Heart left ventricle (tissue), 16 donors: ENCODE measurements at regions not wholly inside any gene's neighbourhood (a gene's known extent, or its start where the extent isn't known, plus 50 kb on each side); places are given as distances from the start of the nearest gene placed in this dataset.

ENCODE experiments used
- ATAC-seq, 4 donors: fragments of 200-7000 bp; cut with Tn5 transposase; one replicate each; pipeline ENCODE4 v1.9.1; 2020 to 2022; ENCODE audit warnings: moderate library complexity in 4 of 4, mild to moderate bottlenecking in 3 of 4, moderate number of reproducible peaks in 1 of 4
- DNase-seq, 5 donors: peaks; one replicate each; pipeline ENCODE4 v3.0.0-alpha.2; 2020
- H3K27ac ChIP-seq, 12 donors: fragments of 200-600 bp; sonication (generic) in 4 of 12; one replicate each; pipeline versions ENCODE4 v1.5.0 to v1.8.0; 2016 to 2022; ENCODE audit warnings: mild to moderate bottlenecking in 2 of 12
- H3K27me3 ChIP-seq, 9 donors: fragments of 200-600 bp; sonication (generic) in 2 of 9; one replicate each; pipeline versions ENCODE4 v1.5.1 to v1.8.0; 2016 to 2022; ENCODE audit warnings: mild to moderate bottlenecking in 3 of 9
- H3K36me3 ChIP-seq, 9 donors: fragments of 200-600 bp; sonication (generic) in 2 of 9; one replicate each; pipeline versions ENCODE4 v1.5.0 to v1.8.0; 2018 to 2022; ENCODE audit warnings: mild to moderate bottlenecking in 2 of 9
- H3K4me1 ChIP-seq, 12 donors: fragments of 200-600 bp; sonication (generic) in 4 of 12; one replicate each; pipeline versions ENCODE4 v1.5.0 to v1.8.0; 2016 to 2022; ENCODE audit warnings: mild to moderate bottlenecking in 3 of 12
- H3K4me3 ChIP-seq, 12 donors: fragments of 200-600 bp; sonication (generic) in 4 of 12; one replicate each; pipeline versions ENCODE4 v1.5.0 to v1.8.0; 2017 to 2022; ENCODE audit warnings: mild to moderate bottlenecking in 9 of 12, moderate library complexity in 4 of 12
- H3K9me3 ChIP-seq, 12 donors: fragments of 200-600 bp; sonication (generic) in 4 of 12; one replicate each; pipeline versions ENCODE4 v1.5.0 to v1.8.0; 2016 to 2022; ENCODE audit warnings: mild to moderate bottlenecking in 1 of 12
- CTCF ChIP-seq, 12 donors: fragments of 200-600 bp; sonication (generic) in 4 of 12; IDR thresholded peaks; one replicate each; pipeline versions ENCODE4 v1.5.0 to v1.8.0; 2018 to 2022; ENCODE audit warnings: antibody characterized with exemption in 12 of 12, mild to moderate bottlenecking in 5 of 12
- POLR2A ChIP-seq, 2 donors: fragments of 450-650 bp; IDR thresholded peaks; one replicate each; pipeline ENCODE4 v1.6.1; 2017; ENCODE audit warnings: antibody characterized with exemption in 2 of 2, mild to moderate bottlenecking in 2 of 2, moderate library complexity in 2 of 2
- WGBS, 4 donors: extraction: QIAGEN DNeasy Blood & Tissue Kit in 2 of 4; methylation state at CpG; one replicate each; pipeline versions ENCODE4 v1.1.5 to v1.1.7; 2013 to 2018; 5-methylcytosine and 5-hydroxymethylcytosine counted together
- intact Hi-C, 10 donors: fragments of 100-400 bp; cut with DNase I; formaldehyde crosslinking; loops; one replicate each; pipeline versions ENCODE4 v1.11.1 to v1.14.2; 2022
- donor health status: ischemic (EF 13 %, LVEDD 7.1; RV severe dilation, severe dysfunction).
- donor health status: healthy with polysubstance abuse.
- donor health status: DM: no; HTN: yes; CAD: no.
- donor health status: DM: no; HTN: no; CAD: no.
- donor health status: ischemic (EF 25% LVEDD 6.9; RV normal size, moderate dysfunction).
- donor health status: ischemic (EF 25% LVEDD 5.7; RV mildly dilated, moderate dysfunction).
- donor health status: healthy.
- donor health status: DM: yes; HTN: yes; CAD: no.
- donor health status: ischemic (EF 35%, LVEDD 5.7; RV mildly dilated, moderate dysfunction).
- donor health status: nonischemic (EF 11% LVEDD 7.7; RV severe dilation, severe dysfunction).
- donor health status: DM: yes; HTN: yes; CAD: no.
- donor health status: PGD.
- donor health status: ischemic (EF 29% LVEDD 5.4; RV normal size, mild dysfunction).
- donor health status: nonischemic (EF 23%, LVEDD 6.1; RV moderate dilation, normal function).

- Histone ChIP-seq H3K4me3 (no peak overlapping the region), H3K9me3 (peaks cover 0 to 12% (median 6%) of the 10 kb centered on the region in 12 donors), H3K27ac (no peak overlapping the region), H3K27me3 (peaks cover 0 to 3% (median 0%) of the 10 kb centered on the region in 9 donors), H3K36me3 (no peaks in the 10 kb centered on the region), H3K4me1 (peaks cover 0 to 22% (median 0%) of the 10 kb centered on the region in 12 donors)
- no peak for DNase-seq
- ATAC-seq, result no peak
- intact Hi-C loops, result no loop called here
- TF ChIP-seq CTCF (IDR thresholded peaks at IDR 0.05), result no peak
- no peak for TF ChIP-seq POLR2A (IDR thresholded peaks at IDR 0.05)
- WGBS, 4 donors, result 97 to 98% (median 98%) methylated on average over 3 of the region's 3 CpGs
These were observed 315.5 kb downstream of the PLPP3 start for GRCh38 chr1:56263908-56264307.

GRCh38 chr1:56258371-56258770, 321.0 kb downstream of the PLPP3 start:
- no peak for TF ChIP-seq CTCF (IDR thresholded peaks at IDR 0.05)
- no peak for TF ChIP-seq POLR2A (IDR thresholded peaks at IDR 0.05)
- 71 to 84% (median 81%) methylated on average over 5 of the region's 5 CpGs for WGBS, 4 donors
- Histone ChIP-seq H3K27ac (no peak overlapping the region), H3K4me1 (peaks cover 0 to 49% (median 25%) of the 10 kb centered on the region in 12 donors), H3K27me3 (no peaks in the 10 kb centered on the region), H3K36me3 (no peaks in the 10 kb centered on the region), H3K4me3 (no peak overlapping the region), H3K9me3 (peaks cover 0 to 12% (median 6%) of the 10 kb centered on the region in 12 donors)
- ATAC-seq (no peak), DNase-seq (no peak)
- intact Hi-C loops, result loop anchor here in 2 of 10 donors (5.0 to 10.0 kb wide), 2 partner anchors 316 to 319 kb away; partner anchors contain the start of gene PLPP3 (in 2 of the 2)

- 70 to 80% (median 71%) methylated on average over 5 of the region's 5 CpGs for WGBS, 4 donors
- TF ChIP-seq POLR2A (IDR thresholded peaks at IDR 0.05) (no peak), CTCF (IDR thresholded peaks at IDR 0.05) (no peak)
- DNase-seq (no peak), ATAC-seq (no peak)
- peaks cover 0 to 12% (median 6%) of the 10 kb centered on the region in 12 donors for H3K9me3 ChIP-seq
- no peaks in the 10 kb centered on the region for H3K27me3 ChIP-seq
- H3K27ac ChIP-seq, result no peak overlapping the region
- H3K4me3 ChIP-seq, result no peak overlapping the region
- peaks cover 0 to 49% (median 25%) of the 10 kb centered on the region in 12 donors for H3K4me1 ChIP-seq
- no peaks in the 10 kb centered on the region for H3K36me3 ChIP-seq
- intact Hi-C loops, result loop anchor here in 2 of 10 donors (5.0 to 10.0 kb wide), 2 partner anchors 317 to 320 kb away; partner anchors contain the start of gene PLPP3 (in 2 of the 2)
These were observed 321.6 kb downstream of the PLPP3 start for GRCh38 chr1:56257726-56258125.

- intact Hi-C loops, result loop anchor here in 2 of 10 donors (5.0 to 10.0 kb wide), 2 partner anchors 318 to 321 kb away; partner anchors contain the start of gene PLPP3 (in 2 of the 2)
- DNase-seq (no peak), ATAC-seq (no peak)
- H3K4me3 ChIP-seq, result no peak overlapping the region
- TF ChIP-seq POLR2A (IDR thresholded peaks at IDR 0.05) (no peak), CTCF (IDR thresholded peaks at IDR 0.05) (no peak)
- WGBS, 4 donors, result 71 to 76% (median 71%) methylated on average over 4 of the region's 4 CpGs
- H3K27me3 ChIP-seq, result no peaks in the 10 kb centered on the region
- no peaks in the 10 kb centered on the region for H3K36me3 ChIP-seq
- peak overlapping the region in 2 of 12 donors; percentile 38 to 47 for H3K27ac ChIP-seq
- peaks cover 0 to 49% (median 25%) of the 10 kb centered on the region in 12 donors for H3K4me1 ChIP-seq
- H3K9me3 ChIP-seq, result peaks cover 0 to 12% (median 6%) of the 10 kb centered on the region in 12 donors
These were observed 323.0 kb downstream of the PLPP3 start for GRCh38 chr1:56256153-56257000.
